ENCODE measurements at regions not wholly inside any gene's neighbourhood (a gene's known extent, or its start where the extent isn't known, plus 50 kb on each side); places are given as distances from the start of the nearest gene placed in this dataset.

DNA sequence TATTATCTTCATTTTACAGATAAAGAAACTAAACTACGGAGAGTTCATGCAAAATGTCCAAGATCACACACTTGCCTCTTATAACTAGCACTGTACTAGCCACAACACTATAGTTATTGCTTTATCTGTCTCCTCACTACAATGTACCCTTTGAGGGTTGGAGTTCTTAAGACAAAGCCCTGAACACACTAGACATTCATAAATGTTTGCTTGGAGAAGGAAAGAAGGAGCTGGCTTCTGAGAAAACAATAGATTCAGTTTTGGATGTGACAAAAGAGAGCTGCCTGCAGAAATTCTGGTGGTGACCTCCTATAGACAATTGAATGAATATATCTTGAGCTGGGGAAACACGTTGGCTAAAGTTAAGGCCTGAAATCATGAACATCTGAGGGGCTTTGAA lies 169.9 kb upstream of the ARHGEF26 start:
- H3K27ac Mint-ChIP-seq: no peak overlapping the region
- no peak overlapping the region for H3K4me3 Mint-ChIP-seq
- H3K36me3 Mint-ChIP-seq: no peaks in the 10 kb centered on the region
- DNase-seq: no peak
- H3K9me3 Mint-ChIP-seq: no peaks in the 10 kb centered on the region
- no peaks in the 10 kb centered on the region for H3K27me3 Mint-ChIP-seq
- H3K4me1 Mint-ChIP-seq: no peaks in the 10 kb centered on the region
- CTCF ChIA-PET: no interaction called here

DNA sequence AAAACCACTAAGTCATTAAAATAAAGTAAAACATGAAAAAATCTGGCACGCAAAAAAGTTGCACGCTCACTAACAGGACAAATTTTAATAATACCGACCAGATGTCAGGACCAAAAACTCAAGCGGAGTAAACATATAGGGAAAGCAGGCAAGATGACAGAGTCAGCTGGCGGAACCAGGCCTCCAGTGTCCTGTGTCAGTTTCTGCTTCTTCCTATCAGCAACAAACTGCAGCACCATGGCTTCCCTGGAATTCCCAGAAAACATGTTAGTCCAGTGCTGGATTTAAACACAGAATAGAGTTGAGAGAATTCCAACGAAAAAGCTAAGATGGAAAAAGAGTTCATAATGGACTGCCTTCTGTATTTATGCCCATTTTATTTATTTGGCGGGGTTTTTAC lies 169.1 kb upstream of the ARHGEF26 start:
- Mint-ChIP-seq H3K4me3 (no peak overlapping the region), H3K9me3 (no peaks in the 10 kb centered on the region), H3K36me3 (no peaks in the 10 kb centered on the region), H3K27ac (no peak overlapping the region), H3K4me1 (no peaks in the 10 kb centered on the region), H3K27me3 (no peaks in the 10 kb centered on the region)
- no peak for DNase-seq
- CTCF ChIA-PET: no interaction called here

DNA sequence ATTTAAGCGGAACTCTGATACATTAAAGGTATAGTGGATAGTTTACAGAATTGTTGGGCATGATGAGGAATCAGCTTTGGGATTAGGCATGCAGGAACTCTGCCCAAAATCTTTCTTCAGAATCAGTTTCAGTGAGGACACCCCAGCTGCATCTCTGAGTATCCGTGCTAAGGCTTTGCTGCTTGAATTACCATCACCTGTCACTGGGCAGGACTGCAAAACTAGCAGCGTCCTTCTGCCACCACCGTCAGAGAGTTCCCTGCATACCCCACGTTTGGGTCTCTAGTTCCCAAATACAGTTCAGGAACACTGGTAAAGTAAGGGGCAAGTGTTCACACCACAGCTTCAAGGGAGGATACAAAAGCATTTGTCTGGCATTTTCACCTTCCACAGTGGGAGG lies 164.6 kb upstream of the ARHGEF26 start:
- DNase-seq: no peak
- H3K4me3 Mint-ChIP-seq: no peak overlapping the region
- H3K36me3 Mint-ChIP-seq: no peaks in the 10 kb centered on the region
- H3K27me3 Mint-ChIP-seq: no peaks in the 10 kb centered on the region
- no peaks in the 10 kb centered on the region for H3K4me1 Mint-ChIP-seq
- CTCF ChIA-PET: no interaction called here
- H3K9me3 Mint-ChIP-seq: no peaks in the 10 kb centered on the region
- no peak overlapping the region for H3K27ac Mint-ChIP-seq

DNA sequence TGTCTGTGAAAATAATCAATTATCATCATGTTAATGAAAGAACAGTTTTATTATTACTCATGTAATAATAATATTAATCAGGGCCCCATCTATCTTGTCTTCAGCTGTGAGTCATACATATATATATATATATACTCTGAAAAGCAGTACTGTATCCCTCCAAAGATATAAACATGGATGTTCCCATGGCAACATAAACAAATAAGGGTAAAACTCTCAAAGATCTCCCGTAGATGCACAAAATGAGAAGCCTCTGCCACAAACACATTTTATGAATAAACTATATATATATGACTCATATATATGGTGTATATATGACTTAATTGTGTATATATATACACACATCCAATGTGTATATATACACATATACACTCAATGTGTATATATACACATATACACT lies 163.8 kb upstream of the ARHGEF26 start:
- DNase-seq: no peak
- H3K4me3 Mint-ChIP-seq: no peak overlapping the region
- no peak overlapping the region for H3K27ac Mint-ChIP-seq
- no peaks in the 10 kb centered on the region for H3K4me1 Mint-ChIP-seq
- CTCF ChIA-PET: no interaction called here
- no peaks in the 10 kb centered on the region for H3K9me3 Mint-ChIP-seq
- H3K36me3 Mint-ChIP-seq: no peaks in the 10 kb centered on the region
- no peaks in the 10 kb centered on the region for H3K27me3 Mint-ChIP-seq

DNA sequence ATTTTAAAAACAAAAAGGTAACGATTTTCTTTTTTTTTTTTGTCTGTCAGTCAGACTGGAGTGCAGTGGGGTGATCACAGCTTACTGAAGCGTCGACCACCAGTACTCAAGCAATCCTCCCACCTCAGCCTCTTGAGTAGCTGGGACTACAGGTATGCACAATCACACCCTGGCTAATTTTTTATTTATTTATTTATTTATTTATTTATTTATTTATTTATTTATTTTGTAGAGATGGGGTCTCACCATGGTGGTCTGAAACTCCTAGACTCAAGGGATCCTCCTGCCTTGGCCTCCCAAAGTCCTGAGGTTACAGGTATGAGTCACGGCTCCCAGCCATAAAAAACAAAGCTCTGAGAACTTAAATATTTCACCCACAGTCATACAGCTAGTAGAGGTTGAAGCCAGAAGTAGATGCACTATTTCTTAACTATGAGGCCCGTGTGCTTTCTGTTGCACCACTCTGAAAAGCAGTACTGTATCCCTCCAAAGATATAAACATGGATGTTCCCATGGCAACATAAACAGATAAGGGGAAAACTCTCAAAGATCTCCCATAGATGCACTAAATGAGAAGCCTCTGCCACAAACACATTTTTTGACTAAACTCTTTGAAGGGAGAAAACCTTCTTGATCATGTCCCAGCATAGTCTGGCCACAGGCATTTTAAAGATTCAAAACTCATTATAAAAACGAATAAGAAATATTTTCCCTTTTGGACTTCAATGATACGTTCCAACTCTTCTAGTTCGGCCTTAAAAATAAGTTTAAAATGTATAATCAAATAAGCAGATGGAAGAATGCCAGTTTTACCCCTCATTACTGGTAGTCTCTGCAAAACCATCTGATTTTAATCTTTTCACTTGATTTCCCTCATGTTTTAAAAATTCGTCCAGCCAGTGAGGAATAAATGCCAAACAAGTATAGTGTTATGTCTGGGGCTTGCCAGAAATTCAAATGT lies 162.3 kb upstream of the ARHGEF26 start:
- Mint-ChIP-seq H3K4me3 (no peak overlapping the region), H3K27me3 (no peaks in the 10 kb centered on the region), H3K27ac (no peak overlapping the region), H3K9me3 (no peaks in the 10 kb centered on the region), H3K36me3 (no peaks in the 10 kb centered on the region), H3K4me1 (no peaks in the 10 kb centered on the region)
- DNase-seq: no peak
- CTCF ChIA-PET: interaction anchor here (0.8 kb wide), 1 partner anchor 189 kb away, joined by 3 read pairs; no protein-coding TSS in a partner anchor

DNA sequence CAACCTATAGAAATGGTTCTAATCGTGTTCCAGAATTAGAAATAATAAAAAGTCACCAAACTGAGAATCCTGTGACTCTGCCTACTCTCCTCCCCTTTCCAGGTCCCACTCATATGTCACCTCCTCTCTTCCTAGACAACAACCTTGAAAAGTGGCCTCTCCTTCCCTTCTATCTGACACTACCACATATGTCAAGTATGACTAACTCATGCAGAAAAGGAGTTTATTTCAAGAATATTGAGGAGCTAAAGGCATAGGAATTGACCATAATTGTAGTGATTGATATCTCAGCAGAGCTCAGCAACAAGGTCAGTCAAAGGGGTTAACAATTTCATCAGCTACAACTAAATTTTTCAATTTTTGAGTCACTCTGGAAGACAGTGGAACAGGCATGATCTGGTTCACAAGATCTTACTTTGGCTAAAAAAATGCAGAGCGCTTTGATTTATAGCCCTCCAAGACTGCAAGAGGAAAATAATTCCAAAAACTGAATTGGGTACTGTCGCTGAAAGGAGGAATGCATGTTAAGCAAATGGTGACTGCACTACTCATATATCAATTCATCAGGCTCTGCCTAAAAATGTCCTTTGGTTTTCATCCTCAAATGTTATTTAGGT lies 160.6 kb upstream of the ARHGEF26 start:
- H3K27ac Mint-ChIP-seq: no peak overlapping the region

DNA sequence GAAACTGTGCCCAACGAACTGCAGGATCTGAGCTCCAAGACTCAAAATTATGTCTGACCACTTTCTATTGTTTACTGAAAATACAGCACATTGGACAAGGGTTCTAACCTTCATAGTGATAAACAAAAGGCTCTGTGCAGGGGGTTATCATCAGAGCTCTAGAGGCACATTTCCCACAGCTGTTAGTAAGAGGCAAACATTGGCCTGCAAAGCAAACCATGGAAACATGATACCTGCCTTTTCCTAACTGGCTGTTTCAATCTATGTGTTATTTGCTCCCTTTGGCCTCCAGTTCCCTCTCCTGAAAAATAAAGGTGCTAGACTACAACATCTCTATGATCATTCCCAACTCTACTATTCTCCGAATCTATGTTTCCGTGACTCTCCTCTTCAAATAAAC lies 159.7 kb upstream of the ARHGEF26 start:
- no peaks in the 10 kb centered on the region for H3K9me3 Mint-ChIP-seq
- H3K36me3 Mint-ChIP-seq: no peaks in the 10 kb centered on the region
- no peak overlapping the region for H3K27ac Mint-ChIP-seq
- H3K27me3 Mint-ChIP-seq: no peaks in the 10 kb centered on the region
- DNase-seq: no peak
- CTCF ChIA-PET: no interaction called here
- no peak overlapping the region for H3K4me3 Mint-ChIP-seq
- no peaks in the 10 kb centered on the region for H3K4me1 Mint-ChIP-seq

More for the DNA sequence above, 160.6 kb upstream of the ARHGEF26 start:
- Mint-ChIP-seq H3K4me1 (no peaks in the 10 kb centered on the region), H3K36me3 (no peaks in the 10 kb centered on the region), H3K4me3 (no peak overlapping the region), H3K27me3 (no peaks in the 10 kb centered on the region), H3K9me3 (no peaks in the 10 kb centered on the region)
- CTCF ChIA-PET: interaction anchor here (1.0 kb wide), 1 partner anchor 10 kb away, joined by 3 read pairs; no protein-coding TSS in a partner anchor
- no peak for DNase-seq

DNA sequence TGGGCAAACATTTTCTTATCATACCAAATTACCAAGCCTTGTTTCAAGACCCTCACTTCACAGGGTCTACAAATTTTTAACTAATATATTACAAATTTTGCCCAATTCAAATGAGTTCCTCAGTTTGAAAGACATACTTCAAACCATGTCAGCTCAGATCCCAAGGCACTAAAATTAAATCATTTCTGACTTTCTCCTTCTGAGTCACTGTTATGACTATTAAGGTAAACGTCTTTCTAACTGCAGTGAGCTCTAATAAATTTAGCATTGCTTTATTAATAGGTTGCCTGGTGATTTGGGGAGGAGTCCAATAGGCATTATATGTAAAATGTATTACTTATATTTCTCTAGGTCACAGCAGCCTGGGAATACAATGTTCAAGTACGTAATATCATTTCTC lies 158.2 kb upstream of the ARHGEF26 start:
- Mint-ChIP-seq H3K27ac (no peak overlapping the region), H3K27me3 (no peaks in the 10 kb centered on the region), H3K36me3 (no peaks in the 10 kb centered on the region), H3K4me3 (no peak overlapping the region), H3K4me1 (no peaks in the 10 kb centered on the region), H3K9me3 (no peaks in the 10 kb centered on the region)
- no peak for DNase-seq
- CTCF ChIA-PET: no interaction called here

DNA sequence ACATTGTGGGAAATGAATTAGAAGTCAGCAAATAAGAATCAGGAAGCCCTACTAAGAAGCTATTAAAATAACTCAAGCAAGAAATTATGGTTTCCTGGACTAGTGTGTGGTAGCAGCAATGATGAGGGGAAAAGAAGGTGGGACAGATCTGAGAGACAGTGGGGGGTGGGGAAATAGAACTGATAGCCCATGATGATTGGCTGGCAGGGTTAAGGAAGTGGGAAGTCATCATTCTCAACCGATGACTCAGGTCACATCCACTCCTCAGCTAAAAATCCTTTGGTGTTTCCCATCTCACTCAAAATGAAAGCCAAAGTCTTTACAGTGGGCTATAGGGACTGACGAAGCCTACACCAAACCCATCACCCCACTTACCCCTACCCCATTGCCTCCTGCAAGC lies 153.9 kb upstream of the ARHGEF26 start:
- Mint-ChIP-seq H3K27me3 (no peaks in the 10 kb centered on the region), H3K27ac (no peak overlapping the region), H3K4me3 (no peak overlapping the region), H3K36me3 (no peaks in the 10 kb centered on the region), H3K9me3 (no peaks in the 10 kb centered on the region), H3K4me1 (no peaks in the 10 kb centered on the region)
- CTCF ChIA-PET: interaction anchor here (0.6 kb wide), 1 partner anchor 36 kb away, joined by 4 read pairs; no protein-coding TSS in a partner anchor
- no peak for DNase-seq

DNA sequence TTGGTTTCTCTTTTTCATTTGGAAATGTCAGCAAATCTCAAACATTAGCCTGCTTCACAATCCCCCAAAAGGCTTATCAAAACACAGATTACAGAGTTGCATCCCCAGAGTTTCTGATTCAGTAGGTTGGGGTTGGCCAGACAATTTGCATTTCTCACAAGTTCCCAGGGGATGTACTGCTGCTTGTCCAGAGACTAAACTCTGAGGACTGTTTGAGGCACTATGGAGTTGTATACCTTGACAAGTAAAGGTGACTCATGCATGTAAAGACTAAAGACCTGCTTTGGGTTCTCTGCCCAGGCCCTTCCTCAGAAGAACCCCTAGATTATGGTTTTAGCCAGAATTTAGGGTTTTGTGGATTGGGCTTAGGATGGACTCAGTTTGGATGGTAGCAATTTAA lies 151.1 kb upstream of the ARHGEF26 start:
- H3K27me3 Mint-ChIP-seq: no peaks in the 10 kb centered on the region
- CTCF ChIA-PET: interaction anchor here (0.7 to 1.4 kb wide), 3 partner anchors 10 to 927 kb away, joined by 3 read pairs; no protein-coding TSS in a partner anchor

DNA sequence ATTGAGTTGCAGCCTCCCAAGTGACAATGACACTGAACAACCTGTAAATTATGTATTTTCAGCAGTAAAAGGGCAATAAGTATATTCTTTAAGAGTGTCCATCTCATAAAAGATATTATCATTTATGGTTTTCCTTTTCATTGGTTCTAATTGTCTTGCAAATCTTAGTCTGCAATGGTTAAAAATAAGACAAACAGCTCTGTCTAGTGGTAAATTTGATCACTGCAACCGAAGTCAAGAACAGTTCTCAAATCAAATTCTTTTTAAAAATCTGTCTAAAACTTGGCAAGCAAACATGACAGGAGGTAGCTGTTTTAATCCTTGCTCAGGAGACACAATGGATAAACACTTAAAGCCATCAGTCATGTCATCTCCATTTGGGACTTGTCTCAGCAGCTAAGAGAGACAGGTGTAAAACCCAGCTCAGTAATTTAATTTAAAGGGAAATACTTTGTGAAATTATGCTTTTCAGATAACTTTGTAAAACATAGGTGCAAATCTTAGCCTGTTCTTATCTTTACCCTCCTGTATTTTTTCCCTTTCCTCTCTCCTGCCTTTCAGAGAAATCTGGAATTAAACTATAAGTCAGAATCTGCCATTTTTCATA lies 150.3 kb upstream of the ARHGEF26 start:
- CTCF ChIA-PET: interaction anchor here (0.7 to 1.4 kb wide), 5 partner anchors 11 to 928 kb away, joined by 3 to 4 read pairs (median 3); no protein-coding TSS in a partner anchor
- no peaks in the 10 kb centered on the region for H3K36me3 Mint-ChIP-seq
- no peak overlapping the region for H3K27ac Mint-ChIP-seq
- no peaks in the 10 kb centered on the region for H3K27me3 Mint-ChIP-seq
- H3K9me3 Mint-ChIP-seq: no peaks in the 10 kb centered on the region
- no peak for DNase-seq
- no peak overlapping the region for H3K4me3 Mint-ChIP-seq
- no peaks in the 10 kb centered on the region for H3K4me1 Mint-ChIP-seq

More for the DNA sequence above, 151.1 kb upstream of the ARHGEF26 start:
- H3K9me3 Mint-ChIP-seq: no peaks in the 10 kb centered on the region
- H3K27ac Mint-ChIP-seq: no peak overlapping the region
- H3K4me3 Mint-ChIP-seq: no peak overlapping the region
- no peaks in the 10 kb centered on the region for H3K36me3 Mint-ChIP-seq
- H3K4me1 Mint-ChIP-seq: no peaks in the 10 kb centered on the region
- DNase-seq: no peak

DNA sequence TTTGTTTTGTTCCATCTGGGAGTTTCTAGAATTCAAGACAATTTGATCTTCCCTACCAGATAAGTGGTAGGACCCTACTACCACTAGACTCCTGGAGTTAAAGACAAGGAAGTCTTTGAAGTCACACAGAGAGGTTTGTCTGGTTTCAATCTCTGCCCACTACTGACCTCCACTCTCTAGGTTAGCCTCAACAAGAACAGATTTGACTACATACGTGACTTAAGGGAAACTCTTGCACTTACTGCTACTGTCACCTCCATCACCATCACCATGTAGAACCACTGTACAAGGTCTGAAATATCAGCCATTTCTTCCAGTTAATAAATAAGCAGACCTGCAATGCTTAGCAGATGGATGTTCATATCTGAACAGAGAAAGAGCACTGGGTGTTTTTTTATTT lies 148.3 kb upstream of the ARHGEF26 start:
- Mint-ChIP-seq H3K4me1 (no peaks in the 10 kb centered on the region), H3K27ac (no peak overlapping the region)

DNA sequence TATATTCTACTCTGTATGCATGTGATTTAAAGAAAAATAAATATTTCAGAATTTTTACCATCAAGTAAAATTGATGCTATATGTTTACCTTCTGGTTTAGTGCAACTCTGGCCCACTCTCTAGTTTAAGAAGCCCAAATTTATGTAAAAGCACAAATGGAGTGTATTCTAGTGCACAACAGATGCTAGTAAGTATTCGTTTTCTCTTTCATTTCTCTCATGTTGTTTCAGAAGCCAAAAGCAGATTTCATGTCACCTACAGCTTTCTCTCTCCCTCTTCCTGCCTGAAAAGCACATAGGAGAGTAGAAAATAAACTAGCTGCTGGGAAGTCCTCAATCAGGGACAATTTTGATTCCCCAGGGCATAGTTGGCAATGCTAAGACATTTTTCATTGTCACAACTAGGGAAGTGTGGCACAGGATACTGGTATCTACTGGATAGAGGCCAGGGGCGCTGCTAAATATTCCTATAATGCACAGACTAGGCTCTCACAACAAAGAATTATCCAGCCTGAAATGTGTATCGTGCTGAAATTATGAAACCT lies 147.4 kb upstream of the ARHGEF26 start:
- DNase-seq: no peak
- no peak overlapping the region for H3K27ac Mint-ChIP-seq
- H3K4me3 Mint-ChIP-seq: no peak overlapping the region
- H3K27me3 Mint-ChIP-seq: no peaks in the 10 kb centered on the region
- no peaks in the 10 kb centered on the region for H3K4me1 Mint-ChIP-seq
- CTCF ChIA-PET: interaction anchor here (0.6 kb wide), 1 partner anchor 252 kb away, joined by 3 read pairs; no protein-coding TSS in a partner anchor
- H3K9me3 Mint-ChIP-seq: no peaks in the 10 kb centered on the region
- H3K36me3 Mint-ChIP-seq: no peaks in the 10 kb centered on the region

More for the DNA sequence above, 148.3 kb upstream of the ARHGEF26 start:
- H3K4me3 Mint-ChIP-seq: no peak overlapping the region
- H3K27me3 Mint-ChIP-seq: no peaks in the 10 kb centered on the region
- DNase-seq: no peak
- CTCF ChIA-PET: no interaction called here
- no peaks in the 10 kb centered on the region for H3K9me3 Mint-ChIP-seq
- no peaks in the 10 kb centered on the region for H3K36me3 Mint-ChIP-seq

DNA sequence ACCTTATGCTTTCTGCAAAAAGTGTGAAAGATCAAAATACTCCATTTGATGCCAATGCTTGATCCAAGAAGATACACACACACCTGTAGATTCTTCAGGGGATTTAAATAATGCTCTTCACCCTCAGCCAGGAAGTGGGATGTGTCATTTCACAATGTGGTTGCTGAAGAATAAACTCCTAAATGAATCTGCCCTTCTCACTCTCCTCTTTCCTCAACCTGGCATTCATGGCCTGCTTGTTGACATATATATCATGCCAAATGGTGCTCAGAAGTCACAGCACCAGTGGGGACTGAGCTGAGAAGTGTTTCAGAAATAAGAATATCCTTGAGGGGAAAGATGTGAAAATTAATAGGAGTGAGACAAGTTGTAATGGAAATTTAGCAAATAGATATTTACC lies 146.6 kb upstream of the ARHGEF26 start:
- Mint-ChIP-seq H3K27ac (no peak overlapping the region), H3K36me3 (no peaks in the 10 kb centered on the region), H3K9me3 (no peaks in the 10 kb centered on the region), H3K27me3 (peaks cover under 1% of the 10 kb centered on the region), H3K4me1 (no peaks in the 10 kb centered on the region), H3K4me3 (no peak overlapping the region)
- DNase-seq: no peak
- CTCF ChIA-PET: no interaction called here

All from activated naive CD4-positive, alpha-beta T cell treated with anti-CD3 and anti-CD28 coated beads, Interleukin-2, amount 10 ng/mL, durations not matched to agents 7 days and 5 days (primary cell).